NCI-H526 treated with DMSO at 0.1 percent for 48 hours (cell line): ENCODE measurements at regions not wholly inside any gene's neighbourhood (a gene's known extent, or its start where the extent isn't known, plus 50 kb on each side); places are given as distances from the start of the nearest gene placed in this dataset.

Source experiments
- DNase-seq: peaks from one replicate; lab custom pipeline; 2025; lab: John Stamatoyannopoulos, UW

DNA sequence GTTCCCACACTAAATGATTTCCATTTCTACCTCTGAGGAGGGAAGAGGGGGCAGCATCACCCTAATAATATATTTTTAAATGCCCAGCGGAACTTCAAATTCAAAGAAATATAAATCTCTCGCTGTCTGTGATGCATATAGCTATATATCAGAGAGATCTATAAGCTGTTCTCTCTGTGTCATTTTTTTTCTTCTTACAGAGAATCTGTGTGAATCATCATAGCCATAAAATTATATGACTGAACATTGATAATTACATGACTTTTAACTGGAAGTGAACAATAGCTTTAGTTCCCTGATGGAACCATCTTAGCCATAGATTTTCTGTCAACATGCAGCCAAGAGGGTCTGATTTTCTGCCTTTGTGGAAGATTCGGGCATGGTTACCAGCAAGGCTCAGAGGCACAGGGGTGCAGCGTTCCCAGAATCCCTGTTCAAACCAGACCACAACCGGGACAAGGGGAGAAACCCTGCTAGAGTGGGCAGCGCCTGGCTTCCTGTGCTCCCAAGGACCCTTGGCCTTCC is 93.7 kb upstream of the OSMR start:
- DNase-seq = no peak

DNA sequence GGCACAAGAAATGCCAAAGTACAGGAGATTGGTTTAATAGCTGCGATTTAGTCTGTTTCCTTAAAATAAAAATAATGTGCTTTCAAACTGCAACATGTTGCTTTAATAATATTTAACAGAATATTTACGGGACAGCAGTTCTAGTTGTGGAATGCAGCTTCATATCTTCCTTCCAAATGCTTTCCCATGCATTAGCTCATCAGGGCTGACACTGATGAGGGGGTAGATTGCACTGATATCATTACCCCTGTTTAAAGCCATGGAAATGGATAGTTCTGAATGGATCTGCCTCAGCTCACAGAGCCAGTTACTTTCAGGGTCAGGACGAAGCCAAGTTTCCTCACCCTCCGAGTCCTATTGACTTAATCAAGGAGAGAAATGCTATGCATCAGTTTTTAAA is 93.2 kb upstream of the OSMR start:
- DNase-seq = no peak

DNA sequence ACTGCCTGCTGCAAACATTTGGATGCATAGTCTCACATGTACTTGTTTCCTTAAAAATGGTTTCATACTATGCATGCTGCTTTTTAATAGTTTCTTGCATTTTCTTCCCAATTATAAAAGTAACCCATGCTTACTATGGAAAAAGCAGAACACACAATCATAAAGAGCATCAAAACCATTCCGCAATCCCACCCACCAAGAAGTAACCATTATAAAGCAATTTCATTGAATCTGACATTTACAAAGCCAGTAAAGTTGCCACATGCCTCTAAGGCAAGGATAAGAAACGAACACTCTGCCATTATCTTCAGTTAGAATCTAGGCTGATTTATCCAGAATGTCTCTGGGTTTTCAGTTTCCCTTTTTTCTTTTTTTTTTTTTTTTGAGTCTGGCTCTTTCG is 92.7 kb upstream of the OSMR start:
- DNase-seq = no peak

DNA sequence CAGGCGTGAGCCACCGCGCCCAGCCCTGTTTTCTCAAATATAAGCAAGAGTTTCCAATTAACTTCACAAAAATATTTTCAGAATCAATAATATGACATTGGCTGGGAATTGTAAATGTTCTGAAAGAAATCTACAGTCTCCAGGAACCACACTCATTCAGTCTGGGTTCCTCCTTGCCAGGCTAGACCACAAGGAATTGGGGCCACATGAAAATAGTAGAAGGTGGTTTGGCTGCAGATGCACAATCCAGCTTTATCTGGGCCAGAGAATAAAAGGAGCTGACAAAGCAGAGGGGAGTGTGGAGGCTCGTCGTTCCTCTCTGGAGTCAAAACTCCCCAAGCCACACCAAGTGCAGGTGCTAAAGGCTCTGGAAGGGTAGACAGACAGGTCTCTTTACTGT is 92.0 kb upstream of the OSMR start:
- no peak for DNase-seq

DNA sequence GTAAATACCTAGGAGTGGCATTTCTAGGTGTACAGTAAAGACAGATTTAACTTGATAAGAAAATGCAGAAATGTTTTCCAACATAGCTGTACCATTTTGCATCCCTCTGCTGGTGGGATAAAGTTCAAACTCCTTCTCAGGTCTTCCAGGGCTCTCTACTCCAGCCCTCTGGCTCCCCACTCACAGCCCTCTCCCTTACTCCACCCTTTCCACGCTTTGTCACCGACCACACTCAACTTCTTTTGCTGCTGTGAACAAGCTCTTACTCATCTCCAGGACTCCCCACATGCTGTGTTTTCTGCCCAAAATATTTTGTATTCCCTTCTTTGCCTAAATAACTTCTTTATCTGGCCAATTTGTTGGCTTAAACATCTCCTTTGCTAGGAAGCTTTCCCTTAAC is 90.6 kb upstream of the OSMR start:
- DNase-seq = no peak

DNA sequence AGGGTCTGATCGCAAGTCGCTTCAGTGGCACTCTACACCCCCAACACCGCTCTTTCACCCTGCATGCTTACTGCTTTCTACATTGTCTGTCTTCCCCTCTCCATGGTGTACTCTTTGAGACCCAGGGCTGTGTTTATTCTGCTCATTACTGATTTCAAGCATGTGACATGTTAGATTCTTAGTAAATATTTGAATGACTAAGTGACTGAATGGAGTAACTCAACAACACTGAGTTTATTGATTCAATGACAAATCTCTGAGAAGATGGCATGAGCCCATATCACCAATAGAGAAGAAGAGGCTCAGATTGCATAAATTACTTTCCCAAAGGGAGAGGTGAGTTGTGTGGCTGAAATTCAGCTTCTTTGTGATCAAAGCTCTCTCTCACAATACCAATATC is 89.7 kb upstream of the OSMR start:
- no peak for DNase-seq

DNA sequence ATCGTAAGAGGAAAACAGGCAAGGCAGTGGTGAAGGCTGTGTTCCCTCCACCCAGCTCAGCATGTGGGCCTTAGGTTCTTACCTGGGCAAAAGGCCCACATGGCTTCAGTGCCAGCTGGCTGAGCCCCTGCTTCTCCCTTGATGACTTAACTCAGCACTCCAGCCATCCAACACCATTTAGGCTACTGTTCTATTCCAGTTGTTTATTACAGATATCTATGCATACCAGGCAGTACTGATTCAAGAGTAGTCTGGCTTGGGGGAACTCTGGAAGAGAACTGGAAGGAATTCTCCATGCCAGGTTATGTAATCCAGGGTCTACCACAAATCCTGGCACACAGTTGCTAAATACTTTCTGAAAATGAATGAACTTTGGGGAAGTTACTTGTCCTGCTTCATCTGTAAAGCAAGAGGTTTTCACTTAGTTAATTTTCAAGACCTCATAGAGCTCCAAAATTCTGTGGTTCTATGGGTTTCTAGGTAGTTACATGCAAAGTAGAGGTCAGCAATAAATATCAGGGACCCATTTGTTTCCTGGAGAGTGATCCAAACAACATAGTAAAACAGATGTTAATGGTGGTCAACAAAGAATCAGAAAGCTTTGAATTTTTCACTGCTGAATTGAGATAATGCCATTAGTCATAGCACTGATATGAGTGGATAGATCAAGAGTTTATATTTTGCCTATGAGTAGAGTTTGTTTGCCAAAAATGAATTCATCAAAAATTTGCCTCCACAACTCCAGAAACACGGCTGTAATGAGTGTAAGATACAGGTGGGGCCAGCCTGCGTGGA is 88.2 kb upstream of the OSMR start:
- DNase-seq = no peak

DNA sequence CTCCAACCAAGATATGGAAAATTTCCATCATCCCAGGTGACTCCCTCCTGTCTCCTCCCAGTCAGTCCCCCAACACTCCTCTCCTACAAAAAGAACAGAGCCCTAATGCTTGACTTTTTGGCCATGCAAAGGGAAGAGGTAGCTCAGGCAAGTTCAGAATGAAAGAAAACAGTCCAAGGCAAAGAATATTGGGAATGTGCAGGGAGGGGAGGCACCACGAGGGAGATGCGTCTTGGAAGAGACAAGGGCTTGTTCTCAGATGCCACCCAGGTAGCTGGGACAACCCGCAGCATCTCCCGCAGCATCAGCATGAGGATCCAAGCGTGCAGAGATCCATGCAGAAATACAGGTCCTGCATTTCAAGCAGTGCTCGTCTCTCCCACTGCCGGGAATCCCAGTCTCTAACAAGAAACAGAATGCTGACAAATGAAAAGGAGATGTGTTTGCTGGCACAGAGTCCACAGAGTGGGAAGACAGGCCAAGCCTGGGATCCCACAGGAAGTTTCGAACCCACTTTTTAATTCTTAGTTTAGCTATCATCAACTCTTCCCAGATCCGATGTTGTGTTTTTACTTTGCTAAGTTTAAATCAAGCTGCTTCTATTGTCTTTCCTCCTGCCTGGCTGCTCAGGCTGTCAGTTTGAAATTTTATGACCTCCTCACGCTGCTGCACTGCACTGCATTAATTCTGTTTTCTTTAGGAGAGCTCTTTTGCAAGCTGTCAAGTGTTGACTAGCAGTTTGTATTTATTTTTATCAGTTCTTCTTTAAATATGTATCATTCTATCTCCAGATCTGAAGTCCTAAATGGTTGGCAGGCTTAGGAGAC is 86.8 kb upstream of the OSMR start:
- no peak for DNase-seq

DNA sequence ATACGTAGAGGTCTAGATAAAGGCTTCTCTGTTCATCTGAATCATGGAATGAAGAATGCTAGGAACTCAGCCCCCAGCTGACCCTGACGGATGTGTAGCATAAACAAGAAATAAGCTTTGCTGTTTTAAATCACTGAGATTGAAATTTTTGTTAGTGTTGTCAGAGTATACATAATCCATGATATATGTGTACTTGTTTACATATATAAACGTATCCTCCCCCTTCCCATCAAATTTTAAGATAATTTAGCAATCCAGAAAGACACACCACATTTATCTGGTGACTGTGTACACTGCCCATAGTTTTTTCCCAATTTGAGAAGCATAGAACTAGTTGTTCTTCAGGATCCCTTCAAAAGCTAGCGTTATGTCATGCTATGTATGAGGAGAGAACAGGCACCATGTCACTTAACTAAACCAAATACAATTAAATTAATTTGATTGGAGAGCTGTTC is 80.8 kb upstream of the OSMR start:
- DNase-seq = no peak

DNA sequence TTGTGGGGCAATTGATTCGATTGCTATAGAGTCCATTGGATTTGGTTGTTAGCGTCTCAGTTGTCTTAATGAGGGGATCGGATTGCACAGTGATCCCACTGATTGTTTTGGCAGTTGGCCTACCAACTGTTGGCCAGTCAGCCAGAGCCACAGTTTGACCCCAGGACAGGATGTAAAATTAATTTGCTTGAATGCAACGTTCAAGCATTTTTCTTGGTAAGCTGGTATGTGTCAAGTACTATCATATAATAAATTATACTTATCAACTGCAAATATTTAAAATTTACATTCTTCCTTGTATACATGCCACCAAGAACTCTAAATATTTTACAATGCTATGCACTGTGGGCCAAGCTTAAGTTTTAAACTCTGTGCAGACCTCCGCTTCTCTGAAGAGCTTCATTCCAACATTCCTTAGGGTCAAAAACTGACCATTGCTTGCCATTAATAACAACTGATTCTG is 80.4 kb upstream of the OSMR start:
- no peak for DNase-seq

DNA sequence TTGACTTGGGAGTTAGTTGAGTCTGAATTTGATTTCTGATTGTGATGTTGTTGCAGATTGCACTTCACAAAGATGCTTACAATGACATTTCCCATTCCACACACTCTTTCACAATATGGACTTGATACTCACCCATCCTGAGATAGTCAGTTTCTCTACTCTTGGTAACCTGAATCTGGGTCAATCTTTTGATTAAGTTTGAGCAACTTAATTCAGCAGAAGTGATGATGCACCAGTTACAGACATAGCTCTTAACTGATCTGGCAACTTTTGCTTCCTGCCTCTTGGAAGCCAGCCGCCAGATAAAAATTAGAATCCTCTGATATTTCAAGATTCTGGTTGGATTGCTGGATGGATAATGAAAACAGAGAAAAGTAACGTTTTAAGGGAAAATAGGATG is 79.7 kb upstream of the OSMR start:
- no peak for DNase-seq

DNA sequence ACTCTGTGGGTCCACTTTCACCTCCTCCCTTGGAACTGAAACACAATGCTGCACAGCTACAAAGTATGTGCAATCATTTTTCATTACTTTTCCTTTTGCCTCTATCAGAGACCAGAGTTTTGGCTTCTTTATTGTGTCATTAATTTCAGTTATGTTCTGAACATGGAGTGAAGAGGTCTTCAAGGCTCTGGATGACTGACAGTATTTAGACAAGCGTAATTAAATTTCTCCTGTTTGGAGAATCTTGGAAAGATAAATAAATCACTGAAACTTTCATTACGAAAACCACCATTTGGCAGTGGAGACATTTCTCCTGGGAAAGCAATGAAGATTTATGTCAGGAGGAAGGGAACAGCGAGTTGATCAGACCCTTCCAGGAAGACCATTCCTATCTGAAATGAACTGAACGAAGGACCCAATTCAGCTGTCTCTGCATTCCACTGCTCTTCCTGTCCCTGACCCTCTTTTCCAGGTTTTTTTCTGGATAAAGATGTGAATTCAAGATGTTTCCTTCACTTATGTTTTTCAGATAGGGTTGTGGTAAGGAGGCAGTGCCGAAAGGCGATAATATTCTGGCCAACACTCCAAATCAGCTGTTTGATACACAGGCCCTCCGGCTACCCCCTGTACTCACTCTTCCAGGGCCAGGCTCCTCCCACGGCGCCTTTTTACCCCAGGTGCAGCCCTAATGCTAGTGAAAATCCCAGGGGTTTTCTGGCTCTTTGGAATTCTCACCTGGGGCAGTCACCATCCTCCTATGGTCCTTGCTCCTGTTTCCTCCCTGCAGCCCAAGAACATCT is 77.2 kb upstream of the OSMR start:
- no peak for DNase-seq

DNA sequence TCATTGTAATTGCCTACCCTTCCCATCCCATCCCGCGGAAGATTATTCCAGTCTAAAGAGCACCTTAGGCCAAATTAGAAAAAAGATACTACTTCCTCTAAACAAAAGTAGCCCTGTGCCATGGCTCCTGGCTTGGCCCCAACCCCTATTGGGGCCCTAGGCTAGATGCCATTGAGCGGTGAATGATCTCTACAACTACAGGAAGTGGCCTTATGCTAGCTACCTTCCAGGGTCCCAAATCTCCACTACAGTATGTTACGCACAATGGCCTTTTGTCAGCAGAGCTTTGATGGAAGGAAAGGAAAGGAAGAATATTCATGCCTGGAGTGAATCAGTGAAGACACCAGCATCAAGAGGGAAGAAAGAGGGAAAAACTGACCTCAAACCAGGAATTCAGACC is 73.3 kb upstream of the OSMR start:
- DNase-seq = no peak

DNA sequence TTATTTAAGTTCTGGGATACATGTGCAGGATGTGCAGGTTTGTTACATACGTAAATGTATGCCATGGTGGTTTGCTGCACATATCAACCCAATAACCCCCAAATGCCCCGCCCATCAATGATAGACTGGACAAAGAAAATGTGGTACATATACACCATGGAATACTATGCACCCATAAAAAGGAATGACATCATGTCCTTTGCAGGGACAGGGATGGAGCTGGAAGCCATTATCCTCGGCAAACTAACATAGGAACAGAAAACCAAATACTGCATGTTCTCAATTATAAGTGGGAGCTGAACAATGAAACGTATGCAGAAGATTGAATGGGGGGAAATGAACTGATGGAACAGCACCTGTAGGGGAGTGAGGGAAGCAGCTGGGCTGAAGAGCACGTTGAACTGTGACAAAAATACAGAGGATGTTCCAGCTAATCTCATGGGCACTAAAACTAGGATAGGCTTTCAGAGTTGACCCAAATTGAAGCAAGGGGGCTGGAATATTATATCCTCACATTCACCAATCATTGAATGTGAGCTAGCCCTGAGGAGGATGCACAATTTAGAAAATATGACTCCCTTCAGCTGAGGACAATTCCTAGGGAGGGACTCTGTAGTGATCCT is 70.5 kb upstream of the OSMR start:
- no peak for DNase-seq

DNA sequence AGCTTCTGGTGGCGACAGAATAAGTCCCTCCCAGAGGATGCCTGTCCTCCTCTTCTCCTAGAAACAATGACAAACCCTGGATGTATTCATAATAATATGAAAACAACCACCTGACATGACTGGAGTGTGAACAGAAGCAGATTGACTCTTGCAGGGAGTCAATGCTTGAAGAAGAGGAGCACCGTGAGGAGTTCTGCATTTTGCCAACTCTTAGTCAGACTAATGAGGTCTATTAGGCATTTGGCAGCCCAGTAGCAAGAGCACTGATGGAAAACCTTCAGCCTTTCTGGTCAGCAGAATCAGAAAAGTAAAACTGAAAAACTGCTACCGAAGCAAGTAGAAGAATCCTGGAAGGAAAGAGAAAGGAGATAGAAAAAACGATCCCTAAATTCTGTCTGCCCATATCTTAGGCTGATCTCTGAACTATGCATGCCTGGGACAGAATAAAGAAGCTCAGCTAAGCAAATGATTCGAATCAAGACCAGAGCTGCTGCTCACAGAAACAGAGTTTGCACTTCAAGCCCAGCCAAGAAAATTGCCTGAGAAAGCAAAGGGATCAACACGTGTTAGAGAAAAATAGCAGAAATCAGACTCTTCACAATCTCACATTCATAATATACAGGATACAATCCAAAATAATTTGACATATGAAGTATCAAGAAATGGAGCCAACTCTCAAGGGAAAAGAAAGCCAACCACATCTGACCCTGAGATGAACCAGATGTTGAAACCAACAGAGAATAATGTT is 69.5 kb upstream of the OSMR start:
- no peak for DNase-seq

DNA sequence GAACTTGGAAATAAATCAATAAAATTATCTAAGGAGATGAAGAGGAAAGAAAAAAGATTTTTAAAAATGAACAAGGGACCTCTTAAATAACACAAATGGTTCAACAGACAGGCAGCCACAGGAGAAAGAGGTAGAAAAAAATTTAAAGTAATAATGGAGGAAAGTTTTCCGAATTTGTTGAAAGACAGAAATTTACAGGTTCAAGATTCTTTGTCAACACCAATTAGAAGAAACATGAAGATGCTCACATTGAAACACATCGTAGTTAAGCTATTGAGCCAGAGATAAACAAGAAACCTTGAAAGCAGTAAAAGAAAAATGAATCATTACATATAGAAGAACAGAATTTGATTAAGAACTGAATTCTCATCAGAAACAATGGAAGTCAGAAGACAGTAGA is 68.7 kb upstream of the OSMR start:
- no peak for DNase-seq

DNA sequence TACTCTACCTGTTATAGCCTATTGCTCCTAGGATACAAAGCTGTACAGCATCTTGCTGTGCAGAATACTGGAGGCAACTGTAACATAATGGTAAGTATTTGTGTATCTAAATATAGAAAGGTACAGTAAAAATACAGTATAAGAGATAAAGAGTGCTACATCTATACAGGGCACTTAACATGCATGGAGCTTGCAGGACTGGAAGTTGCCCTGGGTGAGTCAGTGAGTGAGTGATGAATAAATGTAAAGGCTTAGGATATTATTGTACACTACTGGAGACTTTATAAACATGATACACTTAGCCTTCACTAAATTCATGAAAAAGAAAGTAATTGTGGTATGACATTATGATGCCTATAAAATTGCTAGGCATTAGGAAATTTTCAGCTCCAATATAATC is 65.5 kb upstream of the OSMR start:
- no peak for DNase-seq

DNA sequence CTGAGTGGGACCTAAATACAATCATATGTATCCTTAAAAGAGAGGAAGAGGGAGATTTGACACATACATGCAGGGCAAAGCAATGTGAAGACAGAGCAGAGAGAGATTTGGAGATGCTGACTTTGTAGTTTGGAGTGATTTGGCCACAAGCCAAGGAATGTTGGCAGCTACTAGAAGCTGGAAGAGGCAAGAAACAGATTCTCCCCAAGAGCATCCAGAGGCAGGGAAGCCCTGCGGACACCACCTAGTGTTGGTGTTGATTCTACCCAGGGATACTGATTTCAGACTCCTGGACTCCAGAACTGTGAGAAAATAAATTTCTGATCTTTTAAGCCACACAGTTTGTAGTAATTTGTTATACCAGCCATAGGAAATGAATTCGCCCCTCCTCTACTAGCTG is 64.9 kb upstream of the OSMR start:
- no peak for DNase-seq

DNA sequence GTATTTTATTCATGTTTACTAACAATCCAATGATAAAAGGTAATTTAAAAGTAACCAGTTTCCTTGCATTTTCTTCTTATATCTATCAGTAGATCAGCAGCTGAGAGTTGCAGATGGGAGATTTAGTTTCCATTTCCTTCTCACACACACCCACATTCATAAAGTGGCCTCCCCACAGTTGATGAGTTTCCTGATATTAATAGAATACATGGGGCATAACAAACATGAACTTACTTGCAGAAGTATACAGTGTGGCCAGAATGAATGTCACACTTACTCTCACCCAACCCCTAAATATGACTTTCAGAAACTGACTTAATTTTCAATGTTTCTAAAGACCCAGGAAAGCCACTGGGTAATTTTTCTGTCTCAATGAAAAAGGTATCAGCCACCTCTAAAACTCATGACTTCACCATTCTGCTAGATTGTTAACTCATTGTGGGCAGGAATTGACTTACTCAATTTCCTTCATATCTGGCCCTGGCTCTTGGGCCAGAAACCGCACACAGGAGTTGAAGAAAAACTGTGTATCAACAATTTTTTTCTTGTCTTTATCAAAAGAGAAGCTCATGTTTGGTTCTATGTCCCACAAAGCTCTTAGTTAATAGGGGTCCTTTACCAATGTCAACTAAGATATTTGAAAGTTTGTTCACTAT is 63.5 kb upstream of the OSMR start:
- DNase-seq = no peak

DNA sequence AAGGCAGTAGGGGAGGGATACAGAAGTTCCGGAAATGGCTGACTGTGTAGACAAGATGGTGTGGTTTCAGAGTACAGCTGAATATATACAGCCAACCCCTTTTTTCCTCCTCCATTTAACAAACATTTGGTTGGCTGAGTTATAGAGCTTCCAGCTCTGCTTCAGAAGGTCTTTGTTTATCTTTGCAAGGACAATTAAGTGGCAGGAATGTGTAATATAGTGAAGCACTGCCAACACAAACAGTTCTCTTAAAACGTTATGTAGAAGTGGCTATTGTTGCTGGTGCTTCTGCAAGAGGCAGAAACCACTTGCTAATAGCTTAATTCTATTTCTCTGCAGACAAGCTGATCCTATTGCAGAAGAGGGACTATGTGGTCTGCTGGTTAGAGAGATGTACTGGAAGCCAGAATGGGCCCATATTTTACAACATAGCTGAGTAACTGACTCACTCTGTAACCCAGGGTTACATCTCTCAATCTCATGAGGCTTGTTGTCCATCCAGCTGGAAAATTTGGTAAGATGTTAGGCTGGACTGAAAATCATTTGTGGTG is 62.7 kb upstream of the OSMR start:
- DNase-seq = no peak
